KMS-11 (cell line): ENCODE measurements at regions not wholly inside any gene's neighbourhood (a gene's known extent, or its start where the extent isn't known, plus 50 kb on each side); places are given as distances from the start of the nearest gene placed in this dataset.

Experiments
- H2AFZ ChIP-seq: fragments of 200-600 bp; sonication (generic); 2 replicates; pipeline ENCODE4 v1.6.1; 2016; ENCODE audit warnings: antibody characterized with exemption, mixed run types, low read depth
- H3K27ac ChIP-seq: fragments of 200-600 bp; sonication (generic); 2 replicates; pipeline ENCODE4 v1.6.1; 2016; ENCODE audit warnings: mild to moderate bottlenecking, mixed run types
- H3K27me3 ChIP-seq: fragments of 200-600 bp; sonication (generic); 2 replicates; pipeline ENCODE4 v1.6.1; 2017; ENCODE audit warnings: mild to moderate bottlenecking, low read depth, mixed run types, moderate library complexity; ENCODE audit not compliant: insufficient read depth
- H3K36me3 ChIP-seq: fragments of 200-600 bp; sonication (generic); 2 replicates; pipeline ENCODE4 v1.6.1; 2017; ENCODE audit warnings: mild to moderate bottlenecking, mixed run types; ENCODE audit not compliant: insufficient read depth
- H3K4me1 ChIP-seq: fragments of 200-600 bp; sonication (generic); 2 replicates; pipeline ENCODE4 v1.6.1; 2016; ENCODE audit warnings: mild to moderate bottlenecking, low read depth, mixed run types; ENCODE audit not compliant: poor library complexity, severe bottlenecking
- H3K4me2 ChIP-seq: fragments of 200-600 bp; sonication (generic); 2 replicates; pipeline ENCODE4 v1.7.0; 2016; ENCODE audit warnings: mild to moderate bottlenecking, mixed run types
- H3K4me3 ChIP-seq: fragments of 200-600 bp; sonication (generic); IDR thresholded peaks from 2 replicates; pipeline ENCODE4 v1.6.1; 2017; ENCODE audit warnings: low read depth, low read length, mixed read lengths; ENCODE audit not compliant: insufficient read depth
- H3K79me2 ChIP-seq: fragments of 200-600 bp; sonication (generic); 2 replicates; pipeline ENCODE4 v1.6.1; 2016; ENCODE audit warnings: low read depth, mixed run types; ENCODE audit not compliant: insufficient read depth
- H3K9ac ChIP-seq: fragments of 200-600 bp; sonication (generic); 2 replicates; pipeline ENCODE4 v1.6.1; 2016; ENCODE audit warnings: mild to moderate bottlenecking, mixed run types
- H4K20me1 ChIP-seq: fragments of 200-600 bp; sonication (generic); 2 replicates; pipeline ENCODE4 v1.6.1; 2016; ENCODE audit warnings: mild to moderate bottlenecking, mixed run types; ENCODE audit not compliant: insufficient read depth
- TF ChIP-seq, protein P1 (sequence below): fragments of 200-600 bp; sonication (generic); conservative IDR thresholded peaks from 2 replicates; pipeline ENCODE4 v1.6.1; 2017; ENCODE audit warnings: low read depth, mild to moderate bottlenecking, antibody characterized with exemption, low read length, moderate library complexity, mixed read lengths

- H3K79me2 ChIP-seq, result no peaks in the 10 kb centered on the region
- H3K36me3 ChIP-seq, result no peaks in the 10 kb centered on the region
- no peak overlapping the region for H3K4me3 ChIP-seq
- peaks cover 10% of the 10 kb centered on the region for H3K4me1 ChIP-seq
- no peak overlapping the region for H3K27ac ChIP-seq
- no peak overlapping the region for H2AFZ ChIP-seq
- H3K27me3 ChIP-seq, result no peaks in the 10 kb centered on the region
- H3K9ac ChIP-seq, result no peak overlapping the region
- TF ChIP-seq, protein P1, sequence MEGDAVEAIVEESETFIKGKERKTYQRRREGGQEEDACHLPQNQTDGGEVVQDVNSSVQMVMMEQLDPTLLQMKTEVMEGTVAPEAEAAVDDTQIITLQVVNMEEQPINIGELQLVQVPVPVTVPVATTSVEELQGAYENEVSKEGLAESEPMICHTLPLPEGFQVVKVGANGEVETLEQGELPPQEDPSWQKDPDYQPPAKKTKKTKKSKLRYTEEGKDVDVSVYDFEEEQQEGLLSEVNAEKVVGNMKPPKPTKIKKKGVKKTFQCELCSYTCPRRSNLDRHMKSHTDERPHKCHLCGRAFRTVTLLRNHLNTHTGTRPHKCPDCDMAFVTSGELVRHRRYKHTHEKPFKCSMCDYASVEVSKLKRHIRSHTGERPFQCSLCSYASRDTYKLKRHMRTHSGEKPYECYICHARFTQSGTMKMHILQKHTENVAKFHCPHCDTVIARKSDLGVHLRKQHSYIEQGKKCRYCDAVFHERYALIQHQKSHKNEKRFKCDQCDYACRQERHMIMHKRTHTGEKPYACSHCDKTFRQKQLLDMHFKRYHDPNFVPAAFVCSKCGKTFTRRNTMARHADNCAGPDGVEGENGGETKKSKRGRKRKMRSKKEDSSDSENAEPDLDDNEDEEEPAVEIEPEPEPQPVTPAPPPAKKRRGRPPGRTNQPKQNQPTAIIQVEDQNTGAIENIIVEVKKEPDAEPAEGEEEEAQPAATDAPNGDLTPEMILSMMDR, result no peak
- H3K4me2 ChIP-seq, result no peak overlapping the region
- no peaks in the 10 kb centered on the region for H4K20me1 ChIP-seq
Observed at GRCh38 chr16:79482011-79482410, 118.5 kb downstream of the MAF start.

DNA sequence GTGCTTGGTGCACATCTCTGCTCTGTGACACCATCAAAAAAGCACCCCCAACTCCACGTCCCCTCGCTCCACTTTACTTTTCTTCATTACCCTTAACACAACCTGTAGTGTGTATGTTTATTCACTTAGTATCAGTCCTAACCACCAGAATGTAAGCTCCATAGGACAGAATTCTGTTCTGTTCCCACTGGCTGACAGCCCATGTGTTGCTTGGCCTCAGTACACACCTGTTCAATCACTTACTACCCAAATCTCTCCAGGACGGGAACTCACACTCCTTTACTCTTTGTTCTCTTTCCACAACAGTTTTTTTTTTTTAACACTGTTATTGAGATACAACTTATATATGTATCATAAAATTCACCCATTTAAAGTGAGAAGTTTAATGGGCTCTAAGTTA, 119.6 kb downstream of the MAF start:
- H3K27me3 ChIP-seq, result no peaks in the 10 kb centered on the region
- H4K20me1 ChIP-seq, result no peaks in the 10 kb centered on the region

DNA sequence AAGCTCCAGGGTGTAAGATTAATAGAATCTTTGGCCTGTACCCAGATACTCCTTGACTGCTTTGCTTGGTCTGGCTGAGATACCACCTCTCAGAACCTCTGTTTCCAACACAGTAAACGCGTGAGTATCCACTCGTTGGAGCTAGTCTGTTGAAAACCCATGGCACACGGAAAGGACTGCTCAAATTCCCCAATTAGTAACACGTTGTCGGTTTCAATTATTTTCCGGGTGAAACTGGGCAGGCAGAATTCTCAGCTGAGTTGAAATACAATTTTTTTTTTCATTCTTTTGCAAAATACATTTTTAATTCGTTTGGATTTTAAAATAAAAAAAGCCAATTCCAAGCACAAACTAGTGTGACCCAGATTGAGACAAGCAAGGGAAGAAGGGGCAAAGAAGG, 120.5 kb downstream of the MAF start:
- peaks cover 10% of the 10 kb centered on the region for H3K4me1 ChIP-seq

More for the DNA sequence above, 119.6 kb downstream of the MAF start:
- no peaks in the 10 kb centered on the region for H3K36me3 ChIP-seq
- H2AFZ ChIP-seq, result no peak overlapping the region
- H3K9ac ChIP-seq, result no peak overlapping the region
- H3K27ac ChIP-seq, result no peak overlapping the region
- H3K4me1 ChIP-seq, result peaks cover 10% of the 10 kb centered on the region
- H3K79me2 ChIP-seq, result no peaks in the 10 kb centered on the region
- no peak overlapping the region for H3K4me2 ChIP-seq
- H3K4me3 ChIP-seq, result no peak overlapping the region
- TF ChIP-seq, protein P1, result no peak

DNA sequence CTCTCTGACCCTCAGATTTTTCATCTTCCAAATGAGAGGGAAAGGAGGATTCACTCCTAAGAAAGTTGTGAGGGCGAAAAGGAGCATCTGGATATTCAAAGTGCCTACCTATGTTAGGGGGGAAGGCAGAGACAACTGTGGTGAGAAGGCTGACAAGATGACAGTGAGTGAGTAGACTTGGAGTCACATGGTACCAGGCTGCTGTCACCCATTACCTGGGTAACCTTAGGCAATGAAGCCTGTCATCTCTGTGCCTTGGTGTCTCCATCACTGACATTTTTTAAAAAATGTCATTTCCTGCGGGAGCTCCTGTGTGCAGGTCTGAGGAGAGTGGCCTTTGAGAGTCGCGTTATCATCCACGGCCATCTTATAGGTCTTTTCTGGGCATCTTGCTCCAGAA, 124.0 kb downstream of the MAF start:
- TF ChIP-seq, protein P1, result no peak
- H3K4me2 ChIP-seq, result no peak overlapping the region
- H3K4me3 ChIP-seq, result no peak overlapping the region
- H3K9ac ChIP-seq, result no peak overlapping the region
- peaks cover 9% of the 10 kb centered on the region for H3K4me1 ChIP-seq
- H3K27me3 ChIP-seq, result no peaks in the 10 kb centered on the region
- no peaks in the 10 kb centered on the region for H3K79me2 ChIP-seq
- H3K36me3 ChIP-seq, result no peaks in the 10 kb centered on the region
- no peak overlapping the region for H3K27ac ChIP-seq
- no peaks in the 10 kb centered on the region for H4K20me1 ChIP-seq
- no peak overlapping the region for H2AFZ ChIP-seq

More for the DNA sequence above, 120.5 kb downstream of the MAF start:
- no peak overlapping the region for H3K9ac ChIP-seq
- H4K20me1 ChIP-seq, result no peaks in the 10 kb centered on the region
- no peak overlapping the region for H3K4me3 ChIP-seq
- H2AFZ ChIP-seq, result no peak overlapping the region
- H3K4me2 ChIP-seq, result no peak overlapping the region
- no peak overlapping the region for H3K27ac ChIP-seq
- H3K79me2 ChIP-seq, result no peaks in the 10 kb centered on the region
- TF ChIP-seq, protein P1, result no peak
- H3K36me3 ChIP-seq, result no peaks in the 10 kb centered on the region
- no peaks in the 10 kb centered on the region for H3K27me3 ChIP-seq
